ENCODE measurements at regions not wholly inside any gene's neighbourhood (a gene's known extent, or its start where the extent isn't known, plus 50 kb on each side); places are given as distances from the start of the nearest gene placed in this dataset.
A peak's percentile ranks its signal among the peaks of the same experiment; 100 is the strongest.

GRCh38 chr5:32953694-32954093 is 242.6 kb downstream of the NPR3 start:
- Histone ChIP-seq H3K27me3 (ENCODE audit: low read length) (no peaks in the 10 kb centered on the region), H3K4me2 (ENCODE audit: low read length) (no peak overlapping the region), H3K4me1 (ENCODE audit: insufficient read depth, low read length) (peaks cover 7% of the 10 kb centered on the region), H3K9me2 (replicated peaks; ENCODE audit: low read length) (no peaks in the 10 kb centered on the region), H3K36me3 (ENCODE audit: low read depth, low read length) (no peaks in the 10 kb centered on the region), H3K9me3 (ENCODE audit: low read length) (no peaks in the 10 kb centered on the region), H3K9ac (ENCODE audit: low read length) (no peak overlapping the region), H4K20me1 (ENCODE audit: low read length) (no peaks in the 10 kb centered on the region), H3K4me3 (ENCODE audit: low read length) (no peak overlapping the region), H3F3A (ENCODE audit: low read length, unreplicated experiment) (no peaks in the 10 kb centered on the region), H2AFZ (ENCODE audit: low read length) (no peak overlapping the region), H3K27ac (ENCODE audit: low read length) (no peak overlapping the region), H3K79me2 (ENCODE audit: low read length) (no peaks in the 10 kb centered on the region)
- ATAC-seq (no peak), DNase-seq (no peak)
- ChIA-PET CTCF (no interaction called here), POLR2A (ENCODE audit: unreplicated experiment) (no interaction called here)
- BruUV-seq (replicated peaks): no TSS peak
- intact Hi-C loops (cut with micrococcal nuclease): no loop called here
- TF ChIP-seq EZH2 (IDR thresholded peaks at IDR 0.05; ENCODE audit: low read length, unreplicated experiment) (no peak), CTCF (conservative IDR thresholded peaks at IDR 0.05; ENCODE audit: low read depth, low read length) (no peak), EZH2phosphoT487 (IDR thresholded peaks at IDR 0.05; ENCODE audit: borderline replicate concordance, low read length) (no peak)

DNA sequence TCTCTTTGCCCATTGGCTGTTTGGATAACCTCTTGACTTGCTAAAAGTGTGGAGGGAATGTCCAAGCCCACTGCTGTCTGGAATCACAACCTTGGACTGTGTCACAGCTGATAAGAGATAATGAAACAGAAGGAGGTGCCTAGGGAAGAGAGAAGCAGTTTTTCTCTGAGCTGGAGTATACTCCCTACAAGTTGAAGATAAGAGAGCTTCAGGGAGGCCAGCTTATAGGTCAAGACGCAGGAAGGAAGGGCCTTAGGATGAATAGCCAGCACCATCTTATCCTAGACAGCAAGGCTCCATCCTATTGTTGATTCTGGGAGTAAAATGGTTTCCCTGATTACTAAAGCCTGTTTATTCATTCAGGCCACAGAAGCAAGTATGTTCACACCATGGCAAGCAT is 244.7 kb downstream of the NPR3 start:
- Histone ChIP-seq H3K4me2 (ENCODE audit: low read length) (no peak overlapping the region), H3F3A (ENCODE audit: low read length, unreplicated experiment) (no peaks in the 10 kb centered on the region), H3K4me3 (ENCODE audit: low read length) (no peak overlapping the region), H3K79me2 (ENCODE audit: low read length) (no peaks in the 10 kb centered on the region), H3K4me1 (ENCODE audit: insufficient read depth, low read length) (no peaks in the 10 kb centered on the region; the same call in 1 of the 2 replicates), H3K36me3 (ENCODE audit: low read depth, low read length) (no peaks in the 10 kb centered on the region), H2AFZ (ENCODE audit: low read length) (no peak overlapping the region), H3K27ac (ENCODE audit: low read length) (no peak overlapping the region), H3K9me2 (replicated peaks; ENCODE audit: low read length) (no peaks in the 10 kb centered on the region), H3K27me3 (ENCODE audit: low read length) (no peaks in the 10 kb centered on the region), H3K9ac (ENCODE audit: low read length) (no peak overlapping the region), H4K20me1 (ENCODE audit: low read length) (no peaks in the 10 kb centered on the region), H3K9me3 (ENCODE audit: low read length) (no peaks in the 10 kb centered on the region)
- intact Hi-C loops (cut with micrococcal nuclease): no loop called here
- no peak for ATAC-seq
- ChIA-PET POLR2A (ENCODE audit: unreplicated experiment) (interaction anchor here (0.6 kb wide), 1 partner anchor 244 kb away, joined by 8 read pairs; no protein-coding TSS in a partner anchor), CTCF (interaction anchor here (0.6 kb wide), 1 partner anchor 256 kb away, joined by 9 read pairs; no protein-coding TSS in a partner anchor)
- no peak for DNase-seq
- TF ChIP-seq CTCF (conservative IDR thresholded peaks at IDR 0.05; ENCODE audit: low read depth, low read length) (no peak), EZH2phosphoT487 (IDR thresholded peaks at IDR 0.05; ENCODE audit: borderline replicate concordance, low read length) (no peak), EZH2 (IDR thresholded peaks at IDR 0.05; ENCODE audit: low read length, unreplicated experiment) (no peak)
- BruUV-seq (replicated peaks): no TSS peak

DNA sequence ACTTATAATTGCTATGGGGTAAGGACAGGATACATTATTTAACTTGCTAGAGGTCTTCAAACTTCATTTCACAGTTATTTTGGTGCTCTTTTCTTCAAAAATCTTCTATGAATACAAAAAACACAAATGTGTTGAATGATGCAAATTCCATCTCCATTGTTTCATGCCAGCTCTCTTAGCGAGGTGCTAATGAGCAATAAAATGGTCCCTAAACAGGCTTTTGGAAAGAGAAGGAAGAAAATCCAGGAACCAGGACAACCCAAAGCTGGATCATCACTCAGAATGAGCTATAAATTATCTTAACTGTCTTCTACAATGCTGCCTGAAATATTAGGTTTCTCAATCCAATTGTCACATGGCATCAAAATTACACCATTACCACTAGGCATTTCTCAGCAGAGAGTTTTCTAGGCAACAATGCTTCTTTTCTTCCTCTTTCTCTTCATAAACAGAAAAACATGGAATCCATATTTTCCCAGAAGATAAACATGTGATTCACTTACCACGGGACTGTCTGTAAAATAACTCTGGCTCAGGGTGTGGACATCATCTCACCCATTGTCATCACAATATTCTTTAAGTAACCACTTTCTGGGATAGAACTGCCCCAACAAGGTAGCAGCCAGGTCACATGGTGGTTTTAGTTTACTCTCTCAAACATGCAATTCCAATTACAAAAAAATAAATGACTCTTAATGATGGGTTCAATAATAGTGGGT is 249.4 kb downstream of the NPR3 start:
- Histone ChIP-seq H3K4me2 (ENCODE audit: low read length) (no peak overlapping the region), H4K20me1 (ENCODE audit: low read length) (no peaks in the 10 kb centered on the region), H3K79me2 (ENCODE audit: low read length) (no peaks in the 10 kb centered on the region), H2AFZ (ENCODE audit: low read length) (no peak overlapping the region), H3K9me2 (replicated peaks; ENCODE audit: low read length) (no peaks in the 10 kb centered on the region), H3K9ac (ENCODE audit: low read length) (peak overlapping the region; percentile 4; the same call in 1 of the 2 replicates), H3K9me3 (ENCODE audit: low read length) (no peaks in the 10 kb centered on the region), H3K4me1 (ENCODE audit: insufficient read depth, low read length) (peaks cover 9% of the 10 kb centered on the region), H3K36me3 (ENCODE audit: low read depth, low read length) (no peaks in the 10 kb centered on the region), H3K27ac (ENCODE audit: low read length) (peak overlapping the region; percentile 71), H3K27me3 (ENCODE audit: low read length) (no peaks in the 10 kb centered on the region), H3F3A (ENCODE audit: low read length, unreplicated experiment) (no peaks in the 10 kb centered on the region), H3K4me3 (ENCODE audit: low read length) (no peak overlapping the region)
- ATAC-seq (0 out of 2 replicates have a peak, but pooled peaks have one; percentile 22), DNase-seq (peak; percentile 43)
- POLR2A ChIA-PET (ENCODE audit: unreplicated experiment): no interaction called here
- CTCF ChIA-PET: no interaction called here
- no peak for TF ChIP-seq EZH2phosphoT487 (IDR thresholded peaks at IDR 0.05; ENCODE audit: borderline replicate concordance, low read length)
- no peak for TF ChIP-seq EZH2 (IDR thresholded peaks at IDR 0.05; ENCODE audit: low read length, unreplicated experiment)
- no peak for TF ChIP-seq CTCF (conservative IDR thresholded peaks at IDR 0.05; ENCODE audit: low read depth, low read length)
- intact Hi-C loops (cut with micrococcal nuclease): no loop called here
- BruUV-seq (replicated peaks): no TSS peak

Measured in PC-3 (cell line).